ENCODE measurements at regions not wholly inside any gene's neighbourhood (a gene's known extent, or its start where the extent isn't known, plus 50 kb on each side); places are given as distances from the start of the nearest gene placed in this dataset.

DNA sequence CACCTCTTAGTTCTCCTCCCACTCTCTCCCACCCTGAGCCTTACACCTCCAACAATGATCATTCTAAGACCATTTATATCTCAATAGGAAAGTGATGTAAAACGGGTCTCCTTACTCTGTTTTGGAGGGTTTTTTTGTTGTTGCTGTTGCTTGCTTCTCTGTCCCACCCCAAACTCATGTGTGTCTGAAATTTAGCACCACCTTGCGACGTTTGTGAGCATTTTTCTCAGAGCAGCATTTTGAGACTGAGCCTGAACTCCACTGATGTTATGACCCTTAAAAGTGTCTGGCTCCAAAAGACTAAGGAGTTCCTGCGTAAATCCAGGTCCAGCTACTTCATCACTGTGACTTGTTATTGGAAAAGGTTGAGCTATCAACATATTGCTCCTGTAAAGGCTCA, 155.0 kb downstream of the DAD1 start:
- Histone ChIP-seq H3K4me3 (ENCODE audit: low read depth in 1 of 2, low read length in 2 of 2) (no peak overlapping the region), H3K27me3 (ENCODE audit: control insufficient read depth in 1 of 2, insufficient read depth in 2 of 2, low read length in 2 of 2) (no peaks in the 10 kb centered on the region), H3K4me1 (ENCODE audit: control insufficient read depth in 1 of 2, insufficient read depth in 2 of 2, low read length in 2 of 2) (peaks cover 20 to 24% of the 10 kb centered on the region in 2 donors), H3K36me3 (ENCODE audit: control insufficient read depth in 1 of 2, insufficient read depth in 2 of 2, low read length in 2 of 2) (no peaks in the 10 kb centered on the region), H3K27ac (ENCODE audit: low read depth, low read length) (no peak overlapping the region), H3K9ac (ENCODE audit: low read depth in 1 of 2, low read length in 2 of 2) (no peak overlapping the region), H3K9me3 (ENCODE audit: control insufficient read depth in 1 of 2, low read length in 2 of 2) (no peaks in the 10 kb centered on the region)

GRCh38 chr14:22433069-22433468, 156.0 kb downstream of the DAD1 start:
- Histone ChIP-seq H3K27me3 (ENCODE audit: control insufficient read depth in 1 of 2, insufficient read depth in 2 of 2, low read length in 2 of 2) (no peaks in the 10 kb centered on the region), H3K36me3 (ENCODE audit: control insufficient read depth in 1 of 2, insufficient read depth in 2 of 2, low read length in 2 of 2) (no peaks in the 10 kb centered on the region)

DNA sequence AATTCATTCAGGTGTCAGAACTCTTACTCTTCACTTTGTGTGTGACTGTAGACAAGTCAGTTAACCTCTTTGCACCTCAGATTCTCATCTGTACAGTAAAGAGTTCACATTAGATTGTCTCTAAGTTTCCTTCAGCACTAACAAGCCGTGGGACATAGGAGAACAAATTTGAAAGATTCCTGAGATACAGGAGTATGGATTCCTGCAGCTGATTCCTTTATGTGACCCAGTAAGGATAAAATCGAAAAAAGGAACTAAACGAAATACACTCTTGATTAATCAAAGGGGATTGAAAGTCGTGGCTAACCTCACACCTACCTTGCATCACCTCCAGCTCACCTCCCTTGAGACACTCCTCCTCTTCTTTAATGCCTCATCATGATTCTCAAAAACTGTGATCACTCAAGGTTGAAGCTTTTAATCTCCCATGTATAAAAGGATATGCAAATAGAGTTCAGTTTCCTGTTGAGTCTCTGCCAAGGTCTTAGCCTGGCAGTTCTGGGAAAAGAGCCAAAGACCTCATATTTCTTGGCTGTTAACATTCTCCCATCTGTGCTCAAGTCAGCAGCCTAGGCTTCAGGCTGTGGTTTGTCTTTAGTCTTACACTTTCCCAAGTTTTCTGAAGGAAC, 156.6 kb downstream of the DAD1 start:
- no peaks in the 10 kb centered on the region for H3K36me3 ChIP-seq (ENCODE audit: control insufficient read depth in 1 of 2, insufficient read depth in 2 of 2, low read length in 2 of 2)
- H3K27me3 ChIP-seq (ENCODE audit: control insufficient read depth in 1 of 2, insufficient read depth in 2 of 2, low read length in 2 of 2): no peaks in the 10 kb centered on the region
- H3K27ac ChIP-seq (ENCODE audit: low read depth, low read length): no peak overlapping the region
- no peaks in the 10 kb centered on the region for H3K9me3 ChIP-seq (ENCODE audit: control insufficient read depth in 1 of 2, low read length in 2 of 2)
- no peak overlapping the region for H3K4me3 ChIP-seq (ENCODE audit: low read depth in 1 of 2, low read length in 2 of 2)
- no peak overlapping the region for H3K9ac ChIP-seq (ENCODE audit: low read depth in 1 of 2, low read length in 2 of 2)
- peaks cover 27 to 34% of the 10 kb centered on the region in 2 donors for H3K4me1 ChIP-seq (ENCODE audit: control insufficient read depth in 1 of 2, insufficient read depth in 2 of 2, low read length in 2 of 2)

More at GRCh38 chr14:22433069-22433468, 156.0 kb downstream of the DAD1 start:
- peaks cover 27 to 31% of the 10 kb centered on the region in 2 donors for H3K4me1 ChIP-seq (ENCODE audit: control insufficient read depth in 1 of 2, insufficient read depth in 2 of 2, low read length in 2 of 2)
- H3K4me3 ChIP-seq (ENCODE audit: low read depth in 1 of 2, low read length in 2 of 2): no peak overlapping the region
- H3K27ac ChIP-seq (ENCODE audit: low read depth, low read length): no peak overlapping the region
- H3K9me3 ChIP-seq (ENCODE audit: control insufficient read depth in 1 of 2, low read length in 2 of 2): no peaks in the 10 kb centered on the region
- H3K9ac ChIP-seq (ENCODE audit: low read depth in 1 of 2, low read length in 2 of 2): no peak overlapping the region

- Histone ChIP-seq H3K27ac (ENCODE audit: low read depth, low read length) (no peak overlapping the region), H3K36me3 (ENCODE audit: control insufficient read depth in 1 of 2, insufficient read depth in 2 of 2, low read length in 2 of 2) (no peaks in the 10 kb centered on the region), H3K9me3 (ENCODE audit: control insufficient read depth in 1 of 2, low read length in 2 of 2) (no peaks in the 10 kb centered on the region), H3K27me3 (ENCODE audit: control insufficient read depth in 1 of 2, insufficient read depth in 2 of 2, low read length in 2 of 2) (no peaks in the 10 kb centered on the region), H3K9ac (ENCODE audit: low read depth in 1 of 2, low read length in 2 of 2) (no peak overlapping the region), H3K4me3 (ENCODE audit: low read depth in 1 of 2, low read length in 2 of 2) (no peak overlapping the region), H3K4me1 (ENCODE audit: control insufficient read depth in 1 of 2, insufficient read depth in 2 of 2, low read length in 2 of 2) (peaks cover 27 to 34% of the 10 kb centered on the region in 2 donors)
Observed at GRCh38 chr14:22429546-22430294, 159.3 kb downstream of the DAD1 start.

DNA sequence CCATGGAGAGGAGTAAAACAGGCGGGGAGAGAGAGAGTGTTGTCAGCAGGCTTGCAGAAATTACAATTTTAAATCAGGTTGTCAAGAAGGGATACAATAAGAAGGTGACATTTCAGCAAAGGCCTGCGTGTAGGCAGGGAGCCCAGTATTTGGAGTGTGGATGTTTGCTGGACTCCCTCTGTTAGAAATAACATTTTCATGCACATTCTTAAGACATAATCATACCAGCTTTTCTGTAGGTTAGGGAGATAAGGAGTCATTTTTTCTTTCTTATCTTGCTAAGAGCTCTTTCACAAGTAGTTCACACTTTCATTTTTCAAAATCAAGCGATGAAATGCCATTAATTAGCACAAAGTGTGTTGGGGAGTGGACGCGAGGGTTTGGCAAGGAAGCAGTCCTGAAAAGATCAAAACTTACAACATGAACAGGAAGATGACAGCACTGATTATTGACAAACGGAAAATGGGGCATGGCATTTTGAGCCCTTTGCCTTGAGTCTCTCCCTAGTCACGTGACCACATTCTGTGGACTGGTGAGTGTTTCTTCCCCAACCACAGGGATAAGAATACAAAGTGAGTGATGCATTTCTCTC, 160.2 kb downstream of the DAD1 start:
- Histone ChIP-seq H3K36me3 (ENCODE audit: control insufficient read depth in 1 of 2, insufficient read depth in 2 of 2, low read length in 2 of 2) (no peaks in the 10 kb centered on the region), H3K27ac (ENCODE audit: low read depth, low read length) (no peak overlapping the region), H3K4me1 (ENCODE audit: control insufficient read depth in 1 of 2, insufficient read depth in 2 of 2, low read length in 2 of 2) (peaks cover 27 to 34% of the 10 kb centered on the region in 2 donors), H3K4me3 (ENCODE audit: low read depth in 1 of 2, low read length in 2 of 2) (no peak overlapping the region), H3K27me3 (ENCODE audit: control insufficient read depth in 1 of 2, insufficient read depth in 2 of 2, low read length in 2 of 2) (no peaks in the 10 kb centered on the region), H3K9me3 (ENCODE audit: control insufficient read depth in 1 of 2, low read length in 2 of 2) (no peaks in the 10 kb centered on the region), H3K9ac (ENCODE audit: low read depth in 1 of 2, low read length in 2 of 2) (no peak overlapping the region)

GRCh38 chr14:22427771-22428231, 161.2 kb downstream of the DAD1 start:
- Histone ChIP-seq H3K4me3 (ENCODE audit: low read depth in 1 of 2, low read length in 2 of 2) (no peak overlapping the region), H3K9me3 (ENCODE audit: control insufficient read depth in 1 of 2, low read length in 2 of 2) (no peaks in the 10 kb centered on the region), H3K27me3 (ENCODE audit: control insufficient read depth in 1 of 2, insufficient read depth in 2 of 2, low read length in 2 of 2) (no peaks in the 10 kb centered on the region), H3K27ac (ENCODE audit: low read depth, low read length) (no peak overlapping the region), H3K4me1 (ENCODE audit: control insufficient read depth in 1 of 2, insufficient read depth in 2 of 2, low read length in 2 of 2) (peaks cover 21 to 25% of the 10 kb centered on the region in 2 donors), H3K36me3 (ENCODE audit: control insufficient read depth in 1 of 2, insufficient read depth in 2 of 2, low read length in 2 of 2) (no peaks in the 10 kb centered on the region), H3K9ac (ENCODE audit: low read depth in 1 of 2, low read length in 2 of 2) (no peak overlapping the region)

GRCh38 chr14:22426711-22427110, 162.3 kb downstream of the DAD1 start:
- Histone ChIP-seq H3K27ac (ENCODE audit: low read depth, low read length) (no peak overlapping the region), H3K9me3 (ENCODE audit: control insufficient read depth in 1 of 2, low read length in 2 of 2) (no peaks in the 10 kb centered on the region), H3K4me3 (ENCODE audit: low read depth in 1 of 2, low read length in 2 of 2) (no peak overlapping the region), H3K4me1 (ENCODE audit: control insufficient read depth in 1 of 2, insufficient read depth in 2 of 2, low read length in 2 of 2) (peaks cover 13 to 14% of the 10 kb centered on the region in 2 donors), H3K9ac (ENCODE audit: low read depth in 1 of 2, low read length in 2 of 2) (no peak overlapping the region), H3K27me3 (ENCODE audit: control insufficient read depth in 1 of 2, insufficient read depth in 2 of 2, low read length in 2 of 2) (no peaks in the 10 kb centered on the region), H3K36me3 (ENCODE audit: control insufficient read depth in 1 of 2, insufficient read depth in 2 of 2, low read length in 2 of 2) (no peaks in the 10 kb centered on the region)

- H3K9me3 ChIP-seq (ENCODE audit: control insufficient read depth in 1 of 2, low read length in 2 of 2): no peaks in the 10 kb centered on the region
- H3K4me1 ChIP-seq (ENCODE audit: control insufficient read depth in 1 of 2, insufficient read depth in 2 of 2, low read length in 2 of 2): peaks cover 6 to 9% of the 10 kb centered on the region in 2 donors
- H3K27ac ChIP-seq (ENCODE audit: low read depth, low read length): no peak overlapping the region
- no peaks in the 10 kb centered on the region for H3K36me3 ChIP-seq (ENCODE audit: control insufficient read depth in 1 of 2, insufficient read depth in 2 of 2, low read length in 2 of 2)
- H3K27me3 ChIP-seq (ENCODE audit: control insufficient read depth in 1 of 2, insufficient read depth in 2 of 2, low read length in 2 of 2): no peaks in the 10 kb centered on the region
- H3K4me3 ChIP-seq (ENCODE audit: low read depth in 1 of 2, low read length in 2 of 2): no peak overlapping the region
- H3K9ac ChIP-seq (ENCODE audit: low read depth in 1 of 2, low read length in 2 of 2): no peak overlapping the region
Observed at GRCh38 chr14:22423958-22424357, 165.1 kb downstream of the DAD1 start.

GRCh38 chr14:22422238-22422637, 166.8 kb downstream of the DAD1 start:
- Histone ChIP-seq H3K27ac (ENCODE audit: low read depth, low read length) (no peak overlapping the region), H3K4me1 (ENCODE audit: control insufficient read depth in 1 of 2, insufficient read depth in 2 of 2, low read length in 2 of 2) (no peaks in the 10 kb centered on the region), H3K4me3 (ENCODE audit: low read depth in 1 of 2, low read length in 2 of 2) (no peak overlapping the region), H3K9ac (ENCODE audit: low read depth in 1 of 2, low read length in 2 of 2) (no peak overlapping the region), H3K36me3 (ENCODE audit: control insufficient read depth in 1 of 2, insufficient read depth in 2 of 2, low read length in 2 of 2) (no peaks in the 10 kb centered on the region), H3K9me3 (ENCODE audit: control insufficient read depth in 1 of 2, low read length in 2 of 2) (no peaks in the 10 kb centered on the region), H3K27me3 (ENCODE audit: control insufficient read depth in 1 of 2, insufficient read depth in 2 of 2, low read length in 2 of 2) (no peaks in the 10 kb centered on the region)

- Histone ChIP-seq H3K9ac (ENCODE audit: low read depth in 1 of 2, low read length in 2 of 2) (no peak overlapping the region), H3K27ac (ENCODE audit: low read depth, low read length) (no peak overlapping the region), H3K4me1 (ENCODE audit: control insufficient read depth in 1 of 2, insufficient read depth in 2 of 2, low read length in 2 of 2) (no peaks in the 10 kb centered on the region), H3K36me3 (ENCODE audit: control insufficient read depth in 1 of 2, insufficient read depth in 2 of 2, low read length in 2 of 2) (no peaks in the 10 kb centered on the region), H3K4me3 (ENCODE audit: low read depth in 1 of 2, low read length in 2 of 2) (no peak overlapping the region), H3K9me3 (ENCODE audit: control insufficient read depth in 1 of 2, low read length in 2 of 2) (no peaks in the 10 kb centered on the region), H3K27me3 (ENCODE audit: control insufficient read depth in 1 of 2, insufficient read depth in 2 of 2, low read length in 2 of 2) (no peaks in the 10 kb centered on the region)
Observed at GRCh38 chr14:22420598-22421186, 168.3 kb downstream of the DAD1 start.

All from duodenal mucosa (tissue), 2 donors.